ENCODE measurements at regions not wholly inside any gene's neighbourhood (a gene's known extent, or its start where the extent isn't known, plus 50 kb on each side); places are given as distances from the start of the nearest gene placed in this dataset.
"Not testable (repeated sequence)": the region's sequence is repeated elsewhere in the genome, so short reads cannot be mapped to it uniquely, and the experiment has no call there.

GRCh38 chr2:88942798-88943197, 251.3 kb downstream of the RPIA start:
- H3K36me3 ChIP-seq (ENCODE audit: insufficient read depth in 1 of 2, low read depth in 1 of 2) = no peaks in the 10 kb centered on the region
- no peak for DNase-seq
- WGBS, 3 donors = 22 to 33% (median 25%) methylated on average over 2 of the region's 2 CpGs
- H3K27me3 ChIP-seq (ENCODE audit: insufficient read depth in 3 of 3, low read length in 2 of 3) = no peaks in the 10 kb centered on the region
- intact Hi-C loops (cut with DNase I) = no loop called here
- no peak overlapping the region for H3K27ac ChIP-seq
- no peak overlapping the region for H3K4me3 ChIP-seq
- TF ChIP-seq CTCF (IDR thresholded peaks at IDR 0.05) = no peak
- ATAC-seq = no peak
- H3K9me3 ChIP-seq = no peaks in the 10 kb centered on the region
- H3K4me1 ChIP-seq = no peaks in the 10 kb centered on the region

- intact Hi-C loops (cut with DNase I) = no loop called here
- H3K27ac ChIP-seq = no peak overlapping the region
- ATAC-seq = no peak
- no peak for TF ChIP-seq CTCF (IDR thresholded peaks at IDR 0.05)
- peaks cover 0 to 2% (median 0%) of the 10 kb centered on the region in 3 donors for H3K27me3 ChIP-seq (ENCODE audit: insufficient read depth in 3 of 3, low read length in 2 of 3)
- H3K4me1 ChIP-seq = no peaks in the 10 kb centered on the region
- no peaks in the 10 kb centered on the region for H3K9me3 ChIP-seq
- DNase-seq = no peak
- no peaks in the 10 kb centered on the region for H3K36me3 ChIP-seq (ENCODE audit: insufficient read depth in 1 of 2, low read depth in 1 of 2)
- no peak overlapping the region for H3K4me3 ChIP-seq
Observed at GRCh38 chr2:88949336-88949735, 257.9 kb downstream of the RPIA start.

- 91 to 93% (median 91%) methylated on average over 2 of the region's 2 CpGs for WGBS, 3 donors
- no peak overlapping the region for H3K27ac ChIP-seq
- TF ChIP-seq CTCF (IDR thresholded peaks at IDR 0.05) = no peak
- intact Hi-C loops (cut with DNase I) = no loop called here
- peaks cover 0 to 3% (median 2%) of the 10 kb centered on the region in 3 donors for H3K27me3 ChIP-seq (ENCODE audit: insufficient read depth in 3 of 3, low read length in 2 of 3)
- no peaks in the 10 kb centered on the region for H3K9me3 ChIP-seq
- DNase-seq (no peak), ATAC-seq (no peak)
- no peaks in the 10 kb centered on the region for H3K36me3 ChIP-seq (ENCODE audit: insufficient read depth in 1 of 2, low read depth in 1 of 2)
- no peaks in the 10 kb centered on the region for H3K4me1 ChIP-seq
- H3K4me3 ChIP-seq = no peak overlapping the region
Observed at GRCh38 chr2:88950010-88950409, 258.5 kb downstream of the RPIA start.

GRCh38 chr2:88955607-88956006, 264.1 kb downstream of the RPIA start:
- no peak overlapping the region for H3K4me3 ChIP-seq
- H3K36me3 ChIP-seq (ENCODE audit: insufficient read depth in 1 of 2, low read depth in 1 of 2) = no peaks in the 10 kb centered on the region
- no peaks in the 10 kb centered on the region for H3K9me3 ChIP-seq
- no peaks in the 10 kb centered on the region for H3K4me1 ChIP-seq
- no peak for DNase-seq
- intact Hi-C loops (cut with DNase I) = no loop called here
- WGBS, 3 donors = 63 to 83% (median 69%) methylated on average over 1 of the region's 1 CpG
- ATAC-seq = no peak
- H3K27me3 ChIP-seq (ENCODE audit: insufficient read depth in 3 of 3, low read length in 2 of 3) = peaks cover 2 to 4% (median 4%) of the 10 kb centered on the region in 3 donors
- no peak overlapping the region for H3K27ac ChIP-seq
- TF ChIP-seq CTCF (IDR thresholded peaks at IDR 0.05) = no peak

GRCh38 chr2:88959480-88960204, 268.2 kb downstream of the RPIA start:
- DNase-seq (no peak), ATAC-seq (no peak)
- Histone ChIP-seq H3K4me3 (no peak overlapping the region), H3K27me3 (ENCODE audit: insufficient read depth in 3 of 3, low read length in 2 of 3) (peaks cover 0 to 4% (median 4%) of the 10 kb centered on the region in 3 donors), H3K36me3 (ENCODE audit: insufficient read depth in 1 of 2, low read depth in 1 of 2) (no peaks in the 10 kb centered on the region), H3K9me3 (no peaks in the 10 kb centered on the region), H3K4me1 (no peaks in the 10 kb centered on the region), H3K27ac (no peak overlapping the region)
- 79 to 91% (median 88%) methylated on average over 2 of the region's 2 CpGs for WGBS, 3 donors
- intact Hi-C loops (cut with DNase I) = no loop called here
- TF ChIP-seq CTCF (IDR thresholded peaks at IDR 0.05) = no peak

- ATAC-seq; intact Hi-C loops (cut with DNase I); H3K4me3 ChIP-seq; H3K27ac ChIP-seq; H3K27me3 ChIP-seq (ENCODE audit: insufficient read depth in 3 of 3, low read length in 2 of 3); H3K4me1 ChIP-seq; H3K9me3 ChIP-seq; H3K36me3 ChIP-seq (ENCODE audit: insufficient read depth in 1 of 2, low read depth in 1 of 2); DNase-seq: not testable (repeated sequence)
- 16 to 23% (median 20%) methylated on average over 3 of the region's 3 CpGs for WGBS, 3 donors
Observed at GRCh38 chr2:88961323-88961722, 269.9 kb downstream of the RPIA start.
